ENCODE measurements at regions not wholly inside any gene's neighbourhood (a gene's known extent, or its start where the extent isn't known, plus 50 kb on each side); places are given as distances from the start of the nearest gene placed in this dataset.

GRCh38 chr6:44771647-44772415 is 384.3 kb downstream of the CDC5L start:
- no peak for DNase-seq

GRCh38 chr6:44772838-44773237 is 385.3 kb downstream of the CDC5L start:
- no peak for DNase-seq

- DNase-seq, result no peak
Measured at GRCh38 chr6:44775121-44775520, 387.6 kb downstream of the CDC5L start.

- DNase-seq, result no peak
Measured at GRCh38 chr6:44776344-44776743, 388.8 kb downstream of the CDC5L start.

- no peak for DNase-seq
Measured at GRCh38 chr6:44778513-44778912, 391.0 kb downstream of the CDC5L start.

Measured in stimulated activated CD4-positive, alpha-beta T cell treated with anti-CD3 and anti-CD28 coated beads, Interleukin-2, amount 100 ng/mL, for 48 hours (primary cell).